Parathyroid adenoma (tissue), 2 donors: ENCODE measurements at regions not wholly inside any gene's neighbourhood (a gene's known extent, or its start where the extent isn't known, plus 50 kb on each side); places are given as distances from the start of the nearest gene placed in this dataset.

Experiments
- H2AFZ ChIP-seq: fragments of 300-600 bp; sonication (generic); one replicate; pipeline ENCODE4 v1.7.0; 2017; ENCODE audit warnings: antibody characterized with exemption, mild to moderate bottlenecking
- H3K27ac ChIP-seq: fragments of 300-600 bp; sonication (generic); one replicate; pipeline ENCODE4 v1.7.0; 2017
- H3K27me3 ChIP-seq: fragments of 300-600 bp; sonication (generic); one replicate; pipeline ENCODE4 v1.7.0; 2017; ENCODE audit warnings: low read length; ENCODE audit not compliant: control insufficient read depth, insufficient read depth
- H3K36me3 ChIP-seq: fragments of 300-600 bp; sonication (generic); one replicate; pipeline ENCODE4 v1.7.0; 2017; ENCODE audit warnings: low read length; ENCODE audit not compliant: control insufficient read depth, insufficient read depth
- H3K4me1 ChIP-seq: fragments of 300-600 bp; sonication (generic); one replicate; pipeline ENCODE4 v1.7.0; 2017; ENCODE audit warnings: control low read depth
- H3K4me2 ChIP-seq: fragments of 300-600 bp; sonication (generic); one replicate; pipeline ENCODE4 v1.7.0; 2017; ENCODE audit warnings: low read length
- H3K4me3 ChIP-seq: fragments of 300-600 bp; sonication (generic); one replicate; pipeline ENCODE4 v1.7.0; 2017; ENCODE audit warnings: low read depth, low read length
- H3K79me2 ChIP-seq: fragments of 300-600 bp; sonication (generic); one replicate; pipeline ENCODE4 v1.7.0; 2017; ENCODE audit warnings: control low read depth
- H3K9ac ChIP-seq: fragments of 300-600 bp; sonication (generic); one replicate; pipeline ENCODE4 v1.7.0; 2017; ENCODE audit warnings: mild to moderate bottlenecking
- H3K9me3 ChIP-seq: fragments of 300-600 bp; sonication (generic); one replicate; pipeline ENCODE4 v1.7.0; 2017; ENCODE audit warnings: low read length; ENCODE audit not compliant: control insufficient read depth
- CTCF ChIP-seq: fragments of 300-600 bp; sonication (generic); IDR thresholded peaks from one replicate; pipeline ENCODE4 v1.7.0; 2017; ENCODE audit warnings: antibody characterized with exemption, mild to moderate bottlenecking
- donor health status: primary hyperparathyroidism.

DNA sequence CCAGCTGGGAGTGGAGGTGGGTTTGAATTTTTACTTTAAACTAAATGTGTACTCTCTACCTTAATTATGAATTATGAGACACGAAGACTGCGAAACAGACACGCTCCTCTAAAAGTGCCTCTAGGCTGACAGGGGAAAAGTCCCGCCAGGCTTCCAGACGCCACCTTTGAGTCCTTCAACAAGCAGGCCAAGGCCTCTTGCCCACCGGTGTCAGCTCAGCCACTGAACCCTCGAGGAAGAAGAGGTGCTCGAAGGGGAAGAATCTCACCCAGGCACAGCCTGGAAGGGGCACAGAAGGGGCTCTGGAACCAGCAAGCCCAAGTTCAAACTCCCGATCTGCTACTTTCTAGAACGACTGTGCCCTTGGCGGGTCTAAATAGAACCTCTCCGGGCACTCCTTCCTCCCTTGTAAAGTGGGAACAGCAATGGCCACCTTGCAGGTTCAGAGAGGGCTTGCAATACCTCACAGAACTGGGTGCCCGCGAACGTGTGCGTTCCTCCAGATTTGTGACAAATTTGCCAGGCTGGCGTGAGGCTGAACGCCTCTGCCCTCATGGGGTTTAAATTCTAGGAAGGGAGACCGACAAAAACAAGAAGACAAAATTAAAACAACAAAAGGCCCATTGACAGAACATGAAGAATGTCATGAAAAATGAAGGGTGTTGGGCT is 158.5 kb upstream of the GRK3 start:
- H3K36me3 ChIP-seq, result no peaks in the 10 kb centered on the region
- no peak for TF ChIP-seq CTCF
- H3K4me2 ChIP-seq, result peak overlapping the region; percentile 95
- peaks cover 5% of the 10 kb centered on the region for H3K79me2 ChIP-seq
- peak overlapping the region; percentile 66 for H2AFZ ChIP-seq
- peak overlapping the region; percentile 54 for H3K4me3 ChIP-seq
- peaks cover 14% of the 10 kb centered on the region for H3K4me1 ChIP-seq
- H3K9me3 ChIP-seq, result no peaks in the 10 kb centered on the region
- H3K27ac ChIP-seq, result peak overlapping the region; percentile 64
- no peak overlapping the region for H3K9ac ChIP-seq
- no peaks in the 10 kb centered on the region for H3K27me3 ChIP-seq

GRCh38 chr22:25406510-25407210 is 157.8 kb upstream of the GRK3 start:
- Histone ChIP-seq H2AFZ (no peak overlapping the region), H3K36me3 (no peaks in the 10 kb centered on the region), H3K4me1 (peaks cover 9% of the 10 kb centered on the region), H3K79me2 (peaks cover 5% of the 10 kb centered on the region), H3K9me3 (no peaks in the 10 kb centered on the region), H3K9ac (no peak overlapping the region), H3K4me2 (no peak overlapping the region), H3K27me3 (no peaks in the 10 kb centered on the region), H3K4me3 (no peak overlapping the region), H3K27ac (no peak overlapping the region)
- no peak for TF ChIP-seq CTCF

- H3K27ac ChIP-seq, result no peak overlapping the region
- H3K27me3 ChIP-seq, result no peaks in the 10 kb centered on the region
- no peak for TF ChIP-seq CTCF
- H3K4me2 ChIP-seq, result no peak overlapping the region
- peaks cover 3% of the 10 kb centered on the region for H3K4me1 ChIP-seq
- no peaks in the 10 kb centered on the region for H3K36me3 ChIP-seq
- no peaks in the 10 kb centered on the region for H3K9me3 ChIP-seq
- peaks cover 1% of the 10 kb centered on the region for H3K79me2 ChIP-seq
- no peak overlapping the region for H3K4me3 ChIP-seq
- H3K9ac ChIP-seq, result no peak overlapping the region
- no peak overlapping the region for H2AFZ ChIP-seq
These were observed 157.1 kb upstream of the GRK3 start for GRCh38 chr22:25407226-25407858.

DNA sequence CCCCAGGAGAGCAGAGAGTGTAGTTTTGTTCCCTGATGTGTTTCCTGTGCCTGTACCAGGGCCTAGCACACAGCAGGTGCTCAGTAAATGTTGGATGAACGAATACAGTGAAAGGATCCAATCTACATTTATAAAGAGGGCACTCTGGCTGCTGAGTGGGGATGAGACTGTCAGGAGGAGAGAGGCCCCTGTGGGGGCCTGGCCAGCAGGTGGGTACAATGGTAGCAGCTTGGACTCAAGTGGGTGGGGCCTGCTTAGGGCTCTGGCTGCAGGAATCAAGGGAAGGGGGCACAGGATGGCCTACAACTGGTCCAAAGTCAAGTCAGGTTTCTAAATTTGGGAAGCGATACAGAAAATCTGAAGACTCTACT is 156.6 kb upstream of the GRK3 start:
- Histone ChIP-seq H3K36me3 (no peaks in the 10 kb centered on the region), H3K79me2 (no peaks in the 10 kb centered on the region), H2AFZ (no peak overlapping the region), H3K27ac (no peak overlapping the region), H3K4me1 (no peaks in the 10 kb centered on the region), H3K9me3 (no peaks in the 10 kb centered on the region), H3K4me3 (no peak overlapping the region), H3K9ac (no peak overlapping the region), H3K4me2 (no peak overlapping the region), H3K27me3 (no peaks in the 10 kb centered on the region)
- no peak for TF ChIP-seq CTCF
